ENCODE measurements at regions not wholly inside any gene's neighbourhood (a gene's known extent, or its start where the extent isn't known, plus 50 kb on each side); places are given as distances from the start of the nearest gene placed in this dataset.

DNA sequence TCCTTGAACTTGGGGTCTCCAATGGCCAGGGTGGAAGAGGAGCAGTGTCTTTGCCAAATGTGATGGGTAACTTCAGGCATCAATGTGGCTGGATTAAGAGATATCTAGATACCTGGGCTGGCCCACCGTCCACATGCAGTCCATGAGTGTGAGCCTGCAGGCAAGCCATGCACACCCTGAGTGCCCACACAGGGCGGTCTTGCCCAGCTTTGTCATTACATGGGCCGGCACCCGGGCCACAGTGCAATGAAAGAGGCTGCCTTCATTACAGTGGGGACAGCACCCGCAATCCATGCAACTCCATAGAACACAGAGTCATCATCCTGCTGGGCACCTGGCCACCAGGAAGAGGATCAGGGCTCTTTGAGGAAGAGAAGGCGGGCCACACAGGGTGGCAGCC is 263.8 kb upstream of the IRX1 start:
- CTCF ChIA-PET (ENCODE audit: partially characterized antibody), result no interaction called here
- H3K18ac ChIP-seq (ENCODE audit: extremely low read depth, low read length), result no peak overlapping the region
- H3K4me2 ChIP-seq (ENCODE audit: insufficient read depth in 1 of 2, low read depth in 2 of 2, low read length in 2 of 2), result no peak overlapping the region
- H3K9ac ChIP-seq (replicated peaks in 1 of 4; ENCODE audit: extremely low read depth in 1 of 4, low read depth in 3 of 4, low read length in 3 of 4), result no peak overlapping the region
- no peak overlapping the region for H2AFZ ChIP-seq (ENCODE audit: low read length)
- H3K27me3 ChIP-seq (replicated peaks in 1 of 4; ENCODE audit: control insufficient read depth in 3 of 4, extremely low read depth in 1 of 4, insufficient read depth in 3 of 4, low read length in 3 of 4), result no peaks in the 10 kb centered on the region
- no peak overlapping the region for H2BK5ac ChIP-seq (ENCODE audit: low read depth, low read length)
- peaks cover 0 to under 1% of the 10 kb centered on the region in 2 experiments for H4K20me1 ChIP-seq (replicated peaks in 1 of 2; ENCODE audit: control insufficient read depth in 1 of 2, insufficient read depth in 2 of 2, low read length in 2 of 2)
- peaks cover 0 to 3% of the 10 kb centered on the region in 2 experiments; a peak in 1 of 4 replicates for H3K9me3 ChIP-seq (ENCODE audit: insufficient read depth in 2 of 2, low read depth in 1 of 2, low read length in 1 of 2)
- no peak overlapping the region for H4K5ac ChIP-seq (ENCODE audit: insufficient read length, low read depth, low read length)
- H3K79me1 ChIP-seq (ENCODE audit: low read depth, low read length), result no peaks in the 10 kb centered on the region
- no peak overlapping the region for H3K14ac ChIP-seq (ENCODE audit: insufficient read length)
- H2BK15ac ChIP-seq (ENCODE audit: low read length), result no peak overlapping the region
- H2BK20ac ChIP-seq (ENCODE audit: low read length), result no peak overlapping the region
- POLR2A ChIA-PET (ENCODE audit: partially characterized antibody), result no interaction called here
- no peak overlapping the region for H2AK5ac ChIP-seq (ENCODE audit: low read depth, low read length)
- FAIRE-seq (no peak), DNase-seq (ENCODE audit: low read depth in 1 of 2, low spot score in 2 of 2) (no peak)
- H3K23ac ChIP-seq (ENCODE audit: insufficient read length), result no peak overlapping the region
- no peaks in the 10 kb centered on the region for H3K79me2 ChIP-seq (ENCODE audit: control insufficient read depth in 1 of 2, insufficient read depth in 2 of 2, low read length in 2 of 2)
- H2BK12ac ChIP-seq (ENCODE audit: low read depth, low read length), result no peak overlapping the region
- H3K56ac ChIP-seq (replicated peaks; ENCODE audit: insufficient read length, low read depth, low read length), result no peak overlapping the region
- no peaks in the 10 kb centered on the region for H3K23me2 ChIP-seq (ENCODE audit: low read depth, low read length)
- TF ChIP-seq TEAD4 (IDR thresholded peaks at IDR 0.05; ENCODE audit: low read depth, low read length), result no peak
- TF ChIP-seq TBP (IDR thresholded peaks at IDR 0.05; ENCODE audit: low read depth, low read length), result no peak
- TF ChIP-seq PHF8 (conservative IDR thresholded peaks at IDR 0.05; ENCODE audit: low read depth, low read length), result no peak
- no peak for TF ChIP-seq RBBP5 (IDR thresholded peaks at IDR 0.05; ENCODE audit: borderline replicate concordance, low read depth, low read length)
- TF ChIP-seq MAFK (IDR thresholded peaks at IDR 0.05; ENCODE audit: low read depth, low read length), result no peak
- WGBS, 2 experiments (ENCODE audit: extremely low coverage in 1 of 2, insufficient coverage in 1 of 2, insufficient read length in 1 of 2, insufficient replicate concordance in 2 of 2, low coverage in 1 of 2, low lambda C conversion rate in 2 of 2, missing lambda C conversion rate in 1 of 2), result 84% methylated on average over 6 of the region's 6 CpGs; no CpG with 5 or more reads in 1 of the 2 experiments
- peaks cover 0 to 1% (median 0%) of the 10 kb centered on the region in 4 experiments; a peak in 1 of 7 replicates for H3K4me1 ChIP-seq (replicated peaks in 1 of 4; ENCODE audit: control insufficient read depth in 3 of 4, insufficient read depth in 4 of 4, low read length in 3 of 4)
- H4K8ac ChIP-seq (ENCODE audit: extremely low read depth, insufficient read depth, low read length), result no peak overlapping the region
- no peak overlapping the region for H3K27ac ChIP-seq (ENCODE audit: low read depth, low read length)
- H4K91ac ChIP-seq (replicated peaks; ENCODE audit: insufficient read length, low read length), result no peak overlapping the region
- H3K36me3 ChIP-seq (ENCODE audit: control insufficient read depth in 2 of 4, insufficient read depth in 4 of 4, low read length in 3 of 4), result no peaks in the 10 kb centered on the region
- no peak overlapping the region for H3K4me3 ChIP-seq (ENCODE audit: extremely low read depth in 1 of 4, insufficient read depth in 2 of 4, low read depth in 3 of 4, low read length in 4 of 4)
- H3K4ac ChIP-seq (replicated peaks; ENCODE audit: insufficient read length, low read depth, low read length), result no peak overlapping the region
- no peak overlapping the region for H2BK120ac ChIP-seq (replicated peaks; ENCODE audit: low read depth, low read length)
